SK-N-SH (cell line): ENCODE measurements at regions not wholly inside any gene's neighbourhood (a gene's known extent, or its start where the extent isn't known, plus 50 kb on each side); places are given as distances from the start of the nearest gene placed in this dataset.

Source experiments
- CTCF ChIA-PET: fragments of 300-600, 350-600 bp; formaldehyde crosslinking; extraction: SDS; loops from one replicate; lab custom pipeline; 2021; lab: Yijun Ruan, JAX
- POLR2A ChIA-PET: fragments of 350-600 bp; sonication (Branson Sonifier 250); formaldehyde crosslinking; extraction: SDS; loops from one replicate; lab custom pipeline; 2020; ENCODE audit warnings: antibody characterized with exemption, inconsistent platforms; lab: Yijun Ruan, JAX
- DNase-seq: peaks from one replicate; pipeline ENCODE4 v3.0.0; 2012
- H2AFZ ChIP-seq: fragments of 200-600 bp; sonication (generic); 2 replicates; pipeline ENCODE4 v1.8.1; 2016; ENCODE audit warnings: antibody characterized with exemption, mild to moderate bottlenecking, low read depth
- H3F3A ChIP-seq: fragments of 200-600 bp; sonication (generic); replicated peaks from 2 replicates; pipeline ENCODE3; 2016; ENCODE audit warnings: antibody characterized with exemption, mild to moderate bottlenecking; ENCODE audit not compliant: insufficient read depth
- H3K27ac ChIP-seq, 2 experiments: fragments of 200-500 bp in 1 of 2; fragments of 200-600 bp in 1 of 2; sonication (Bioruptor generic) in 1 of 2; sonication (generic), shearing (Covaris generic) in 1 of 2; 2 replicates each; pipeline versions ENCODE4 v1.5.1 to v1.6.1; 2014 to 2016; ENCODE audit warnings: low read depth in 2 of 2, inconsistent platforms in 1 of 2, low read length in 1 of 2, mild to moderate bottlenecking in 1 of 2, mixed read lengths in 1 of 2
- H3K27me3 ChIP-seq: fragments of 200-600 bp; sonication (generic), shearing (Covaris generic); 2 replicates; pipeline ENCODE4 v1.6.1; 2016; ENCODE audit warnings: mixed run types; ENCODE audit not compliant: insufficient read depth
- H3K36me3 ChIP-seq, 2 experiments: fragments of 200-500 bp in 1 of 2; fragments of 200-600 bp in 1 of 2; sonication (Bioruptor generic) in 1 of 2; sonication (generic) in 1 of 2; replicated peaks in 1 of 2; 2 replicates each; pipeline versions ENCODE3 to v1.5.1; 2014 to 2016; ENCODE audit warnings: low read length in 1 of 2, mild to moderate bottlenecking in 1 of 2; ENCODE audit not compliant: insufficient read depth in 2 of 2, control insufficient read depth in 1 of 2
- H3K4me1 ChIP-seq, 2 experiments: fragments of 200-500 bp in 1 of 2; fragments of 200-600 bp in 1 of 2; sonication (Bioruptor generic) in 1 of 2; sonication (generic), shearing (Covaris generic) in 1 of 2; 2 replicates each; pipeline versions ENCODE4 v1.5.1 to v1.6.1; 2014 to 2016; ENCODE audit warnings: low read depth in 1 of 2, low read length in 1 of 2, mixed run types in 1 of 2; ENCODE audit not compliant: insufficient read depth in 2 of 2, control insufficient read depth in 1 of 2
- H3K4me2 ChIP-seq: fragments of 200-600 bp; sonication (generic), shearing (Covaris generic); 2 replicates; pipeline ENCODE4 v1.6.1; 2017; ENCODE audit warnings: mixed run types
- H3K4me3 ChIP-seq, 2 experiments: fragments of 200-500 bp in 1 of 2; fragments of 200-600 bp in 1 of 2; sonication (Bioruptor generic) in 1 of 2; sonication (generic), shearing (Covaris generic) in 1 of 2; 2 replicates each; pipeline versions ENCODE4 v1.5.1 to v1.8.1; 2014 to 2016; ENCODE audit warnings: low read depth in 2 of 2, inconsistent platforms in 1 of 2, low read length in 1 of 2, mild to moderate bottlenecking in 1 of 2, mixed read lengths in 1 of 2, moderate library complexity in 1 of 2
- H3K79me2 ChIP-seq: fragments of 200-600 bp; sonication (generic); 2 replicates; pipeline ENCODE4 v1.8.1; 2017; ENCODE audit warnings: mild to moderate bottlenecking; ENCODE audit not compliant: insufficient read depth
- H3K9ac ChIP-seq: fragments of 200-600 bp; sonication (generic); 2 replicates; pipeline ENCODE4 v1.6.1; 2017; ENCODE audit warnings: mixed run types
- H3K9me2 ChIP-seq: fragments of 200-600 bp; sonication (generic); 2 replicates; pipeline ENCODE4 v1.6.1; 2017; ENCODE audit warnings: mixed run types
- H3K9me3 ChIP-seq: fragments of 200-600 bp; sonication (generic); 2 replicates; pipeline ENCODE4 v1.6.1; 2017; ENCODE audit warnings: mixed run types, mild to moderate bottlenecking, moderate library complexity
- H4K20me1 ChIP-seq: fragments of 200-600 bp; sonication (generic); 2 replicates; pipeline ENCODE4 v1.6.1; 2017; ENCODE audit warnings: mild to moderate bottlenecking, mixed run types; ENCODE audit not compliant: insufficient read depth
- CHD2 ChIP-seq: fragments of 150-350 bp; IDR thresholded peaks from 2 replicates; pipeline ENCODE4 v1.6.1; 2018; ENCODE audit warnings: low read length; ENCODE audit not compliant: partially characterized antibody
- ELF1 ChIP-seq: IDR thresholded peaks from 2 replicates; pipeline ENCODE4 v1.4.0; 2012
- EP300 ChIP-seq, 2 experiments: IDR thresholded peaks; 2 replicates each; pipeline versions ENCODE4 v1.4.0 to v1.6.1; 2012; ENCODE audit warnings: borderline replicate concordance in 1 of 2, low read depth in 1 of 2, low read length in 1 of 2
- FOSL2 ChIP-seq: IDR thresholded peaks from 2 replicates; pipeline ENCODE4 v1.4.0; 2012; ENCODE audit warnings: low read depth, mild to moderate bottlenecking, moderate library complexity, borderline replicate concordance
- FOXM1 ChIP-seq: IDR thresholded peaks from 2 replicates; pipeline ENCODE4 v1.4.0; 2012; ENCODE audit warnings: low read depth, mild to moderate bottlenecking
- GABPA ChIP-seq: IDR thresholded peaks from 2 replicates; pipeline ENCODE4 v1.4.0; 2012; ENCODE audit warnings: low read depth, mild to moderate bottlenecking
- IRF3 ChIP-seq: fragments of 150-350 bp; IDR thresholded peaks from 2 replicates; pipeline ENCODE4 v1.6.1; 2016; ENCODE audit warnings: mild to moderate bottlenecking, low read depth, low read length
- JUND ChIP-seq: IDR thresholded peaks from 2 replicates; pipeline ENCODE4 v1.4.0; 2012
- MEF2A ChIP-seq: IDR thresholded peaks from 2 replicates; pipeline ENCODE4 v1.4.0; 2012; ENCODE audit warnings: low read depth, borderline replicate concordance
- NFIC ChIP-seq: IDR thresholded peaks from 2 replicates; pipeline ENCODE4 v1.4.0; 2012; ENCODE audit warnings: borderline replicate concordance
- NRF1 ChIP-seq: IDR thresholded peaks from 2 replicates; pipeline ENCODE4 v1.6.1; 2012; ENCODE audit warnings: low read depth, mild to moderate bottlenecking, low read length
- POLR2AphosphoS5 ChIP-seq: IDR thresholded peaks from 2 replicates; pipeline ENCODE4 v1.6.1; 2012; ENCODE audit warnings: low read depth, low read length
- RCOR1 ChIP-seq: fragments of 150-350 bp; IDR thresholded peaks from 2 replicates; pipeline ENCODE4 v1.6.1; 2017; ENCODE audit warnings: antibody characterized with exemption, low read length
- RXRA ChIP-seq: IDR thresholded peaks from 2 replicates; pipeline ENCODE4 v1.4.0; 2012; ENCODE audit warnings: low read depth, mild to moderate bottlenecking, borderline replicate concordance
- SIN3A ChIP-seq: IDR thresholded peaks from 2 replicates; pipeline ENCODE4 v1.6.1; 2012; ENCODE audit warnings: low read depth, mild to moderate bottlenecking, low read length, moderate library complexity, borderline replicate concordance
- SMC3 ChIP-seq: IDR thresholded peaks from 2 replicates; pipeline ENCODE4 v1.6.1; 2012; ENCODE audit warnings: low read depth, low read length, improper control_type of control experiment
- TAF1 ChIP-seq: IDR thresholded peaks from 2 replicates; pipeline ENCODE4 v1.6.1; 2012; ENCODE audit warnings: low read depth, mild to moderate bottlenecking, low read length, moderate library complexity, borderline replicate concordance
- TCF12 ChIP-seq: IDR thresholded peaks from 2 replicates; pipeline ENCODE4 v1.4.0; 2012
- USF1 ChIP-seq: IDR thresholded peaks from 2 replicates; pipeline ENCODE4 v1.4.0; 2012; ENCODE audit warnings: low read depth, borderline replicate concordance
- USF2 ChIP-seq: fragments of 150-350 bp; IDR thresholded peaks from 2 replicates; pipeline ENCODE4 v1.6.1; 2017; ENCODE audit warnings: antibody characterized with exemption, low read length, low read depth, borderline replicate concordance
- WGBS: methylation state at CpG from one replicate; pipeline ENCODE4 v1.1.6; 2017; ENCODE audit warnings: low lambda C conversion rate; 5-methylcytosine and 5-hydroxymethylcytosine counted together

GRCh38 chr16:35134471-35134870 is 1675.1 kb downstream of the TP53TG3F start:
- no peaks in the 10 kb centered on the region for H3K36me3 ChIP-seq
- POLR2A ChIA-PET = no interaction called here

GRCh38 chr16:35140293-35140986 is 1681.0 kb downstream of the TP53TG3F start:
- H3K27ac ChIP-seq = no peak overlapping the region
- no peak for DNase-seq
- 58% methylated on average over 16 of the region's 33 CpGs for WGBS
- no peaks in the 10 kb centered on the region for H3K79me2 ChIP-seq
- H3K4me3 ChIP-seq = no peak overlapping the region
- H3K27me3 ChIP-seq = no peaks in the 10 kb centered on the region
- POLR2A ChIA-PET = no interaction called here
- no peaks in the 10 kb centered on the region for H3K4me1 ChIP-seq
- H3K9me3 ChIP-seq = no peaks in the 10 kb centered on the region
- CTCF ChIA-PET = no interaction called here
- no peak overlapping the region for H3K9ac ChIP-seq
- H4K20me1 ChIP-seq = no peaks in the 10 kb centered on the region
- H2AFZ ChIP-seq = no peak overlapping the region
- no peaks in the 10 kb centered on the region for H3K36me3 ChIP-seq
- no peak overlapping the region for H3K4me2 ChIP-seq
- no peaks in the 10 kb centered on the region for H3F3A ChIP-seq
- no peaks in the 10 kb centered on the region for H3K9me2 ChIP-seq
- no peak for TF ChIP-seq JUND
- no peak for TF ChIP-seq FOXM1
- TF ChIP-seq ELF1 = no peak
- no peak for TF ChIP-seq EP300 (IDR thresholded peaks at IDR 0.05; ENCODE audit: borderline replicate concordance in 1 of 2, low read depth in 1 of 2, low read length in 1 of 2)
- TF ChIP-seq IRF3 = no peak
- no peak for TF ChIP-seq USF2
- no peak for TF ChIP-seq NRF1
- no peak for TF ChIP-seq CHD2
- TF ChIP-seq SIN3A = no peak
- no peak for TF ChIP-seq SMC3
- TF ChIP-seq RXRA = no peak
- no peak for TF ChIP-seq NFIC

More at GRCh38 chr16:35134471-35134870, 1675.1 kb downstream of the TP53TG3F start:
- peaks cover 6% of the 10 kb centered on the region; the same call in 1 of the 2 replicates for H3K27me3 ChIP-seq
- no peaks in the 10 kb centered on the region for H3F3A ChIP-seq
- CTCF ChIA-PET = no interaction called here
- no peak overlapping the region for H3K27ac ChIP-seq
- no peak for DNase-seq
- TF ChIP-seq USF1 (no peak), NRF1 (no peak), IRF3 (no peak), USF2 (no peak), RCOR1 (no peak), GABPA (no peak), TCF12 (no peak), FOSL2 (no peak), POLR2AphosphoS5 (no peak), TAF1 (no peak), MEF2A (no peak), SIN3A (no peak)
- no peaks in the 10 kb centered on the region for H3K4me1 ChIP-seq
- no peaks in the 10 kb centered on the region for H3K79me2 ChIP-seq
- H3K9me2 ChIP-seq = no peaks in the 10 kb centered on the region
- H2AFZ ChIP-seq = no peak overlapping the region
- H3K4me2 ChIP-seq = no peak overlapping the region
- H3K4me3 ChIP-seq = no peak overlapping the region
- 18% methylated on average over 2 of the region's 2 CpGs for WGBS
- no peaks in the 10 kb centered on the region for H3K9me3 ChIP-seq
- H4K20me1 ChIP-seq = no peaks in the 10 kb centered on the region
- H3K9ac ChIP-seq = no peak overlapping the region
